NT2/D1 (cell line): ENCODE measurements at regions not wholly inside any gene's neighbourhood (a gene's known extent, or its start where the extent isn't known, plus 50 kb on each side); places are given as distances from the start of the nearest gene placed in this dataset.

ENCODE experiments used
- DNase-seq: peaks from one replicate; pipeline ENCODE4 v3.0.0-alpha.2; 2011; ENCODE audit warnings: low read depth, low spot score
- H3K27me3 ChIP-seq: 2 replicates; pipeline ENCODE4 v1.6.0; 2011; ENCODE audit warnings: mild to moderate bottlenecking; ENCODE audit not compliant: insufficient read length, insufficient read depth
- H3K36me3 ChIP-seq: 2 replicates; pipeline ENCODE4 v1.6.1; 2011; ENCODE audit warnings: mild to moderate bottlenecking, low read length, mixed read lengths; ENCODE audit not compliant: insufficient read depth, insufficient read length
- H3K4me1 ChIP-seq: 2 replicates; pipeline ENCODE4 v1.5.1; 2011; ENCODE audit not compliant: insufficient read depth, insufficient read length
- H3K4me3 ChIP-seq: 2 replicates; pipeline ENCODE4 v1.5.1; 2011; ENCODE audit warnings: low read depth; ENCODE audit not compliant: insufficient read length
- H3K9ac ChIP-seq: 2 replicates; pipeline ENCODE4 v1.6.0; 2011; ENCODE audit warnings: low read depth; ENCODE audit not compliant: insufficient read length
- H3K9me3 ChIP-seq: 2 replicates; pipeline ENCODE4 v1.5.1; 2011; ENCODE audit warnings: mild to moderate bottlenecking, low read length; ENCODE audit not compliant: insufficient read depth
- SUZ12 ChIP-seq: IDR thresholded peaks from 2 replicates; pipeline ENCODE4 v1.6.1; 2011; ENCODE audit not compliant: insufficient read length, insufficient read depth; ENCODE audit errors: extremely low read depth
- YY1 ChIP-seq: IDR thresholded peaks from 2 replicates; pipeline ENCODE4 v1.6.1; 2011; ENCODE audit not compliant: insufficient read length, insufficient read depth
- ZNF274 ChIP-seq: IDR thresholded peaks from 2 replicates; pipeline ENCODE4 v1.6.1; 2011; ENCODE audit warnings: mild to moderate bottlenecking, low read depth, low read length

DNA sequence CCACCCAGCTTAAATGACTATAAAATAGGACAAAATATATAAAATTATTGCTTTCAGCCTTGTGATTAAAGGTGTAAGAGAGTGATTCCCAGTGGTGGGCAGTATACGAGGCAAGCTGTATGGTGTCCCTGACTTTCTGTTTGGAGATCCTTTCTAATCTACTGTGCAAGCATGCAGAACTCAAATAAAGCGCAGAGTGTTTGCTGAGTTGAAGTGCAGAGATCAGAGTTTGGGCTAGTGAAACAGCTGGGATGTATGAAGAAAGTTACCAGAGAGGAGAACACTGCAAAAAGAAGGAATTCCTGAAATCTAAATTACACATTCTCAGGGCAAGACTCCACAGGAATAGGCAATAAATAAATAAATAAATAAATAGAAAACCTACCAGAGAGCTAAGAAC is 218.5 kb upstream of the TLL1 start:
- no peak overlapping the region for H3K9ac ChIP-seq
- no peak overlapping the region for H3K4me3 ChIP-seq
- H3K4me1 ChIP-seq = no peaks in the 10 kb centered on the region
- H3K9me3 ChIP-seq = no peaks in the 10 kb centered on the region
- no peaks in the 10 kb centered on the region for H3K27me3 ChIP-seq
- no peak for TF ChIP-seq SUZ12
- no peak for TF ChIP-seq YY1
- TF ChIP-seq ZNF274 = no peak
- no peaks in the 10 kb centered on the region for H3K36me3 ChIP-seq
- DNase-seq = no peak

GRCh38 chr4:165656399-165656798 is 216.6 kb upstream of the TLL1 start:
- Histone ChIP-seq H3K36me3 (no peaks in the 10 kb centered on the region), H3K4me1 (no peaks in the 10 kb centered on the region), H3K9me3 (no peaks in the 10 kb centered on the region), H3K4me3 (no peak overlapping the region), H3K9ac (no peak overlapping the region), H3K27me3 (no peaks in the 10 kb centered on the region)
- TF ChIP-seq ZNF274 = no peak
- no peak for TF ChIP-seq YY1
- TF ChIP-seq SUZ12 = no peak
- no peak for DNase-seq

- H3K36me3 ChIP-seq = no peaks in the 10 kb centered on the region
- no peak overlapping the region for H3K9ac ChIP-seq
- DNase-seq = peak; percentile 25
- no peaks in the 10 kb centered on the region for H3K9me3 ChIP-seq
- H3K27me3 ChIP-seq = no peaks in the 10 kb centered on the region
- TF ChIP-seq SUZ12 (no peak), ZNF274 (no peak), YY1 (no peak)
- H3K4me3 ChIP-seq = no peak overlapping the region
- H3K4me1 ChIP-seq = no peaks in the 10 kb centered on the region
Measured at GRCh38 chr4:165656829-165657490, 216.1 kb upstream of the TLL1 start.

DNA sequence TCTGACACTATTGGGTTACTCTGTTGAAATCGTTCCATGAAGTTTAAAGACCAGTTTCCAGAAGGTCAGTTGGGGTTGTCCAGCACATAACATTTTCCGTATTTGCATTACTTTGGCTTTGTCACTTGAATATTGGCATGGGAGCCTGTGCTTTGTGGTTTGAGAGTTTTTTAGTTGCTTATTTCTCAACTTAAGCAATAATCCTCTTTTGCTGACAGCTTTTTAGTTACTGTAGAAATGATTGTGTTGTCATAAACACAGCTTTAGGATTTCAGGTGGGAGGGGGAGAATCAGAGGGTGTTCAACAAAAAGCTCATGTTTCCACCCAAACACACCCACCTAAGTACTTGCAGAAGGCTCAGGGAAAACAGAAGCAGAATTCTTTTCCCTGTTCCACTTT is 210.7 kb upstream of the TLL1 start:
- H3K36me3 ChIP-seq = no peaks in the 10 kb centered on the region
- H3K4me3 ChIP-seq = no peak overlapping the region
- no peaks in the 10 kb centered on the region for H3K9me3 ChIP-seq
- H3K4me1 ChIP-seq = no peaks in the 10 kb centered on the region
- DNase-seq = no peak
- H3K27me3 ChIP-seq = no peaks in the 10 kb centered on the region
- TF ChIP-seq ZNF274 = no peak
- no peak for TF ChIP-seq YY1
- TF ChIP-seq SUZ12 = no peak
- no peak overlapping the region for H3K9ac ChIP-seq

DNA sequence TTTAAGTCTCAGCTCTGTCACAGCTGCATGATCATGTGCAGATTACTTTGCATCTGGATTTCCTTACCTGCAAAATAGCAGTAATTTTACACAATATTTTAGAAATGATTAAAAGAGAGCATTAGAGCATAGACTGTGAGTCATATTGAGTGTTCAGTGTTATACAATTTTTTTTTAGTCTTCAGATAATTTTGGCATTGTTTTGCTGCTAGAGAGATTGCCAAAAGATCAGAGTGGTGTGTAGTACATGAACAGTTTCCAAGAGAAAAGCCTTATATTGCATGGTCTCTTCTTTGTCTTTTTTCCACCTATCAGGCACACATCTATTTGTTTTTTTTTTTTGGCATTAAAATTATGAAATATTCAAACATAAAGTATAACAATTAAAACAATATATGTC is 209.6 kb upstream of the TLL1 start:
- Histone ChIP-seq H3K9me3 (no peaks in the 10 kb centered on the region), H3K4me3 (no peak overlapping the region), H3K9ac (no peak overlapping the region), H3K36me3 (no peaks in the 10 kb centered on the region), H3K4me1 (no peaks in the 10 kb centered on the region), H3K27me3 (no peaks in the 10 kb centered on the region)
- TF ChIP-seq SUZ12 = no peak
- no peak for TF ChIP-seq ZNF274
- no peak for TF ChIP-seq YY1
- DNase-seq = no peak

DNA sequence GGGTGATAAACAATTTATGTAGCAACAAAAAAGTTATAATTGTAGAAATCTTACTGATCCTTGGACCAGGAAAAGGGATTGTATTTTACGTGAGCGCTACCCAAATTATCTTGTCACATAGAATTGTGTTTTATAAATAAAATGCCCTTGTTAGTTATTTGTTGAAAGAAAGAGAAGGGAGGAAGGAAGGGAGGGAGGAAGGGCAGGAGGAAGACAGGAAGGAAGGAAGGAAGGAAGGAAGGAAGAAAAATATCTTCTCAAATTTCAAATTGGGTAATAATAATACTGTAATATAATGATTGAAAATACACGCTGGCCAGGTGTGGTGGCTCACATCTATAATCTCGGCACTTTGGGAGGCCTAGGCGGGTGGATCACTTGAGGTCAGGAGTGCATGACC is 206.2 kb upstream of the TLL1 start:
- no peak for DNase-seq
- Histone ChIP-seq H3K4me1 (no peaks in the 10 kb centered on the region), H3K27me3 (no peaks in the 10 kb centered on the region), H3K4me3 (no peak overlapping the region), H3K9ac (no peak overlapping the region), H3K9me3 (no peaks in the 10 kb centered on the region), H3K36me3 (no peaks in the 10 kb centered on the region)
- TF ChIP-seq ZNF274 = no peak
- no peak for TF ChIP-seq YY1
- TF ChIP-seq SUZ12 = no peak

DNA sequence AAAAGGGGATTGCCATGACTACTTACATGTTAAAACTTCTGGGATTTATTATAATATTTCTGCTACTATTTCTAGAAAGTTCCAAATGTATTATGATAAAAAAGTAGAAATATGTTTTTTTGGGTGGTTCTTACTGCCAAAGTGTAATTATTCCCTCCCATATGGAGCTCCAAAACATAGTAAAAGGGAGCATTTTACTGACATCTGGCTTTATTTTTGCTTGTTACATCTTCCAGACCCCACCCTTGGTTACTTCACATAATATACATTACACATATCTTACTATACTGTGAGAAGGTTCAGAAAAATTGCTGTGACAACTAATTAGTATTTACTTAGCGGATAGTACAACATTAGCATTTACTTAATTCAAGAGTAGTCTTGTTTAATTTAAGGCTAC is 205.1 kb upstream of the TLL1 start:
- no peak overlapping the region for H3K4me3 ChIP-seq
- H3K36me3 ChIP-seq = no peaks in the 10 kb centered on the region
- no peak overlapping the region for H3K9ac ChIP-seq
- no peaks in the 10 kb centered on the region for H3K9me3 ChIP-seq
- no peaks in the 10 kb centered on the region for H3K4me1 ChIP-seq
- H3K27me3 ChIP-seq = no peaks in the 10 kb centered on the region
- DNase-seq = no peak
- TF ChIP-seq ZNF274 (no peak), YY1 (no peak), SUZ12 (no peak)
